CD14-positive monocyte (primary cell): ENCODE measurements at regions not wholly inside any gene's neighbourhood (a gene's known extent, or its start where the extent isn't known, plus 50 kb on each side); places are given as distances from the start of the nearest gene placed in this dataset.
"Not testable (repeated sequence)": the region's sequence is repeated elsewhere in the genome, so short reads cannot be mapped to it uniquely, and the experiment has no call there.

Experiments used
- DNase-seq, 3 donors: peaks; one replicate each; pipeline ENCODE4 v3.0.0-alpha.2; 2011 to 2022
- H2AFZ ChIP-seq: 2 replicates; pipeline ENCODE4 v1.6.0; 2012; ENCODE audit warnings: mild to moderate bottlenecking, low read depth, low read length, inconsistent platforms; ENCODE audit not compliant: insufficient read depth, poor library complexity, severe bottlenecking
- H3K27ac ChIP-seq, 2 donors: 1 replicate in 1 of 2; 2 replicates in 1 of 2; pipeline ENCODE4 v1.5.1; 2012 to 2013; ENCODE audit warnings: low read length in 2 of 2, control low read depth in 1 of 2, inconsistent platforms in 1 of 2, low read depth in 1 of 2, mild to moderate bottlenecking in 1 of 2
- H3K27me3 ChIP-seq, 2 donors: one replicate each; pipeline versions ENCODE4 v1.6.0 to v1.6.1; 2011 to 2013; ENCODE audit warnings: low read length in 2 of 2; ENCODE audit not compliant: control insufficient read depth in 2 of 2, insufficient read depth in 2 of 2
- H3K36me3 ChIP-seq, 2 donors: replicated peaks in 1 of 2; 1 replicate in 1 of 2; 2 replicates in 1 of 2; pipeline versions ENCODE4 v1.5.1 to v1.6.1; 2012 to 2013; ENCODE audit warnings: low read length in 2 of 2, control low read depth in 1 of 2, inconsistent platforms in 1 of 2, mild to moderate bottlenecking in 1 of 2; ENCODE audit not compliant: insufficient read depth in 2 of 2, control insufficient read depth in 1 of 2
- H3K4me1 ChIP-seq, 2 donors: 1 replicate in 1 of 2; 2 replicates in 1 of 2; pipeline versions ENCODE4 v1.5.1 to v1.6.1; 2012 to 2013; ENCODE audit warnings: low read length in 2 of 2, control low read depth in 1 of 2, inconsistent platforms in 1 of 2, mild to moderate bottlenecking in 1 of 2, moderate library complexity in 1 of 2; ENCODE audit not compliant: insufficient read depth in 2 of 2, control insufficient read depth in 1 of 2
- H3K4me2 ChIP-seq: replicated peaks from 2 replicates; pipeline ENCODE3; 2012; ENCODE audit warnings: low read length, moderate library complexity, mild to moderate bottlenecking; ENCODE audit not compliant: poor library complexity, severe bottlenecking; ENCODE audit errors: extremely low read depth
- H3K4me3 ChIP-seq, 3 experiments: fragments of 200-600 bp in 1 of 3; sonication (generic) in 1 of 3; replicated peaks in 1 of 3; 1 replicate in 2 of 3; 2 replicates in 1 of 3; pipeline ENCODE4 v1.5.1; 2011 to 2013; ENCODE audit warnings: low read length in 3 of 3, mild to moderate bottlenecking in 3 of 3, control low read depth in 2 of 3, low read depth in 2 of 3, inconsistent platforms in 1 of 3, moderate library complexity in 1 of 3
- H3K79me2 ChIP-seq: 2 replicates; pipeline ENCODE4 v1.6.0; 2012; ENCODE audit warnings: mild to moderate bottlenecking, control low read depth, inconsistent platforms, low read length, moderate library complexity; ENCODE audit not compliant: insufficient read depth
- H3K9ac ChIP-seq: 2 replicates; pipeline ENCODE4 v1.6.0; 2017; ENCODE audit warnings: low read length, mild to moderate bottlenecking; ENCODE audit not compliant: insufficient read depth, poor library complexity, severe bottlenecking
- H3K9me3 ChIP-seq, 2 donors: replicated peaks in 1 of 2; 1 replicate in 1 of 2; 2 replicates in 1 of 2; pipeline versions ENCODE4 v1.5.1 to v1.6.1; 2012 to 2013; ENCODE audit warnings: low read length in 2 of 2, control low read depth in 1 of 2; ENCODE audit not compliant: control insufficient read depth in 1 of 2, insufficient read depth in 1 of 2
- H4K20me1 ChIP-seq: 2 replicates; pipeline ENCODE4 v1.6.0; 2012; ENCODE audit warnings: mild to moderate bottlenecking, low read length, control low read depth, moderate library complexity; ENCODE audit not compliant: insufficient read depth
- H3K27ac Mint-ChIP-seq, 7 donors: one replicate each; pipeline ENCODE4 v1.8.0; 2020; ENCODE audit warnings: mild to moderate bottlenecking in 7 of 7, mixed read lengths in 7 of 7, moderate library complexity in 6 of 7, inconsistent platforms in 2 of 7
- H3K27me3 Mint-ChIP-seq, 3 donors: one replicate each; pipeline ENCODE4 v1.8.0; 2021 to 2022; ENCODE audit warnings: low read depth in 3 of 3, mild to moderate bottlenecking in 3 of 3, mixed read lengths in 3 of 3, moderate library complexity in 3 of 3, inconsistent platforms in 1 of 3
- H3K36me3 Mint-ChIP-seq, 2 donors: one replicate each; pipeline ENCODE4 v1.8.0; 2020; ENCODE audit warnings: mixed read lengths in 2 of 2, inconsistent platforms in 1 of 2, mild to moderate bottlenecking in 1 of 2
- H3K4me1 Mint-ChIP-seq: one replicate; pipeline ENCODE4 v1.8.0; 2020; ENCODE audit warnings: mild to moderate bottlenecking, mixed read lengths
- H3K4me3 Mint-ChIP-seq, 2 donors: one replicate each; pipeline ENCODE4 v1.8.0; 2020; ENCODE audit warnings: mild to moderate bottlenecking in 2 of 2, mixed read lengths in 2 of 2, moderate library complexity in 1 of 2
- H3K9me3 Mint-ChIP-seq, 7 donors: one replicate each; pipeline ENCODE4 v1.8.0; 2020 to 2022; ENCODE audit warnings: mixed read lengths in 7 of 7, mild to moderate bottlenecking in 6 of 7, moderate library complexity in 6 of 7, inconsistent platforms in 2 of 7
- CTCF ChIP-seq: fragments of 200-600 bp; IDR thresholded peaks from one replicate; pipeline ENCODE4 v1.8.0; 2022; ENCODE audit warnings: antibody characterized with exemption, mild to moderate bottlenecking
- WGBS: methylation state at CpG from one replicate; pipeline ENCODE4 v1.1.5; 2013; ENCODE audit warnings: missing lambda C conversion rate; ENCODE audit not compliant: insufficient coverage; 5-methylcytosine and 5-hydroxymethylcytosine counted together
- intact Hi-C, 2 donors: fragments of 100-400 bp; cut with micrococcal nuclease; formaldehyde crosslinking; loops; one replicate each; pipeline versions ENCODE4 v1.15.0 to v1.15.1; 2023

GRCh38 chr5:112535356-112535755 is 116.3 kb upstream of the EPB41L4A start:
- DNase-seq, result no peak
- intact Hi-C loops, result loop anchor here in 1 of 2 donors (10.0 kb wide), 1 partner anchor 351 kb away; no protein-coding TSS in a partner anchor
- Mint-ChIP-seq H3K9me3 (peaks cover 0 to 7% (median 3%) of the 10 kb centered on the region in 7 donors), H3K27ac (no peak overlapping the region), H3K36me3 (no peaks in the 10 kb centered on the region), H3K4me3 (no peak overlapping the region), H3K27me3 (peaks cover 0 to 4% (median 1%) of the 10 kb centered on the region in 3 donors), H3K4me1 (peaks cover 45% of the 10 kb centered on the region)
- WGBS, result no CpG with 5 or more reads among the region's 2 CpGs
- H3K9ac ChIP-seq, result no peak overlapping the region
- peak overlapping the region; percentile 8 for H2AFZ ChIP-seq
- no peaks in the 10 kb centered on the region for H4K20me1 ChIP-seq
- no peak overlapping the region for H3K4me3 ChIP-seq
- no peaks in the 10 kb centered on the region for H3K36me3 ChIP-seq
- no peak overlapping the region for H3K4me2 ChIP-seq
- H3K79me2 ChIP-seq, result no peaks in the 10 kb centered on the region
- H3K9me3 ChIP-seq, result peaks cover 0 to 3% of the 10 kb centered on the region in 2 donors
- TF ChIP-seq CTCF, result no peak
- H3K27me3 ChIP-seq, result no peaks in the 10 kb centered on the region
- H3K4me1 ChIP-seq, result peaks cover 22 to 28% of the 10 kb centered on the region in 2 donors
- H3K27ac ChIP-seq, result no peak overlapping the region

GRCh38 chr5:112544558-112544957 is 125.5 kb upstream of the EPB41L4A start:
- DNase-seq, H3K36me3 ChIP-seq, H3K9me3 Mint-ChIP-seq, H3K4me2 ChIP-seq, H3K27me3 ChIP-seq, H3K4me3 ChIP-seq, H2AFZ ChIP-seq, H3K9me3 ChIP-seq, H3K79me2 ChIP-seq, H3K4me1 Mint-ChIP-seq, H3K4me1 ChIP-seq, H4K20me1 ChIP-seq, intact Hi-C loops, H3K9ac ChIP-seq, H3K27ac ChIP-seq, H3K36me3 Mint-ChIP-seq, H3K27ac Mint-ChIP-seq, H3K4me3 Mint-ChIP-seq: not testable (repeated sequence)
- no CpG with 5 or more reads among the region's 3 CpGs for WGBS
- peaks cover 4 to 13% (median 7%) of the 10 kb centered on the region in 3 donors for H3K27me3 Mint-ChIP-seq
